ENCODE measurements at regions not wholly inside any gene's neighbourhood (a gene's known extent, or its start where the extent isn't known, plus 50 kb on each side); places are given as distances from the start of the nearest gene placed in this dataset.

DNA sequence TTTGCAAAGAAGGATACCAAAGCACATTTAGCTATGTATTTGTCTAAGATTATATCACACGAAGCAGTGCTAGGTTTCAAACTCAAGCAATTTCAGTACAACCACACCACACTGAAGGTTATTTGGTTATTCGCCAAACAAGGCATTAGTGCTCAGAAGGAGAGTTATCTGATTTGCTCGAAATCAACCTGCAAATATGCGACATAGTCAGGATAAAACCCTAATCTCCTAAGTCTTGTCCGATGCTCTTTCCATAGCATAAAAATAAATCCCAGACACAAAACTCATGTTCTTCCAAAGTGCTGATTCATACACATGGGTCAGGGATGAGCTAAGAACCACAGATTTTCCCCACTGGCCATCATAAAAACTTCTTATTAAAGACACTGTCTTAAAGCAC, 1288.0 kb upstream of the SORCS1 start:
- POLR2A ChIA-PET, result no interaction called here
- DNase-seq (ENCODE audit: extremely low spot score), result no peak
- CTCF ChIA-PET, result no interaction called here
- TF ChIP-seq BHLHE40 (IDR thresholded peaks at IDR 0.05; ENCODE audit: borderline replicate concordance) (no peak), CTBP1 (IDR thresholded peaks at IDR 0.05; ENCODE audit: borderline replicate concordance) (no peak), HDGF (IDR thresholded peaks at IDR 0.05; ENCODE audit: borderline replicate concordance) (no peak), ARNT (IDR thresholded peaks at IDR 0.05) (no peak), L3MBTL2 (conservative IDR thresholded peaks at IDR 0.05) (no peak), SUZ12 (IDR thresholded peaks at IDR 0.05) (no peak), FOXM1 (IDR thresholded peaks at IDR 0.05; ENCODE audit: borderline replicate concordance) (no peak), TARDBP (IDR thresholded peaks at IDR 0.05) (no peak), ELF4 (IDR thresholded peaks at IDR 0.05) (no peak), ZNF384 (IDR thresholded peaks at IDR 0.05) (no peak), NFRKB (IDR thresholded peaks at IDR 0.05) (no peak)
- TF ChIP-seq, protein P1, sequence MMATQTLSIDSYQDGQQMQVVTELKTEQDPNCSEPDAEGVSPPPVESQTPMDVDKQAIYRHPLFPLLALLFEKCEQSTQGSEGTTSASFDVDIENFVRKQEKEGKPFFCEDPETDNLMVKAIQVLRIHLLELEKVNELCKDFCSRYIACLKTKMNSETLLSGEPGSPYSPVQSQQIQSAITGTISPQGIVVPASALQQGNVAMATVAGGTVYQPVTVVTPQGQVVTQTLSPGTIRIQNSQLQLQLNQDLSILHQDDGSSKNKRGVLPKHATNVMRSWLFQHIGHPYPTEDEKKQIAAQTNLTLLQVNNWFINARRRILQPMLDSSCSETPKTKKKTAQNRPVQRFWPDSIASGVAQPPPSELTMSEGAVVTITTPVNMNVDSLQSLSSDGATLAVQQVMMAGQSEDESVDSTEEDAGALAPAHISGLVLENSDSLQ (IDR thresholded peaks at IDR 0.05), result no peak

DNA sequence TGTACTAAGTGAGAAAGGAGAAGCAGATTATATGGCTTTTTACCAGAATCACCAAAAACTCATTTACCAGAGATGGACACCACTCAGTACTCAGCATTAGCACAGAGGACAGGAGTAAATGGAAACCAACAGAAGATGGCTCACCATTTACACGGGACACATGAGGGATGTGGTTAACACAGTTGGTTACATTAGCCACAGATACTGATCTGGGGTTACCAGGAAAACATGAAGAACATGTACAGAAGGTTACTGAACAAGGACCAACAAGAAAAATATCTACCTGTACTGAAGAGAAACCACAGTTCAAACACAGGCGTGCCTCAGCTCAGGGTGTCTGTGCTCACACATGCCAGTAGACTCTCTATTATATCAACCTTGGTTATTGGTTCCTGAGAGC, 1285.8 kb upstream of the SORCS1 start:
- TF ChIP-seq TARDBP (IDR thresholded peaks at IDR 0.05) (no peak), FOXA1 (IDR thresholded peaks at IDR 0.05) (no peak), SP1 (IDR thresholded peaks at IDR 0.05) (no peak), ZNF384 (IDR thresholded peaks at IDR 0.05) (no peak), ELF4 (IDR thresholded peaks at IDR 0.05) (no peak), HDGF (IDR thresholded peaks at IDR 0.05; ENCODE audit: borderline replicate concordance) (no peak), LEF1 (IDR thresholded peaks at IDR 0.05; ENCODE audit: borderline replicate concordance) (no peak), FOXK2 (IDR thresholded peaks at IDR 0.05) (no peak), BHLHE40 (IDR thresholded peaks at IDR 0.05; ENCODE audit: borderline replicate concordance) (no peak), ARNT (IDR thresholded peaks at IDR 0.05) (no peak), L3MBTL2 (conservative IDR thresholded peaks at IDR 0.05) (no peak), SUZ12 (IDR thresholded peaks at IDR 0.05) (no peak), FOXM1 (IDR thresholded peaks at IDR 0.05; ENCODE audit: borderline replicate concordance) (no peak), NFRKB (IDR thresholded peaks at IDR 0.05) (no peak), CTBP1 (IDR thresholded peaks at IDR 0.05; ENCODE audit: borderline replicate concordance) (no peak)
- TF ChIP-seq, protein P1 (IDR thresholded peaks at IDR 0.05), result no peak
- DNase-seq (ENCODE audit: extremely low spot score), result no peak
- ChIA-PET POLR2A (no interaction called here), CTCF (no interaction called here)

DNA sequence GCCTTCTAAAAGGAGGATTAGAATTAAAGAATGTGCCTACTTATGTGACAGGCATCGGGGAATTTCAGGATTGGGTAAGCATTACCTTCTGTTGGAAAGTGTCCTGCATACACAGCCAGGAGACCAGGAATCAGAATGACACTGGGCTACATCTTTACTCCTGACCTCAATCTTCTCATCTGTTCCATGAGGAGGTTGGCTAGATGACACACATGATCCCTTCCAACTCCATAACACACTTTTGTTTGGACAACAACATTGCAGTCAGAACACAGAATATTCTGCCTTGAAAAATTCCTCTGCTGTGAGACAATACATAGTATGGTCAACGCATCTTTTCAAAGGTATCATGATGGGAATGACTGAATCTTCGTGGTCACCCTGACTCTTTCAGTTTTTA, 1281.2 kb upstream of the SORCS1 start:
- TF ChIP-seq LEF1 (IDR thresholded peaks at IDR 0.05; ENCODE audit: borderline replicate concordance) (no peak), BHLHE40 (IDR thresholded peaks at IDR 0.05; ENCODE audit: borderline replicate concordance) (no peak), HDGF (IDR thresholded peaks at IDR 0.05; ENCODE audit: borderline replicate concordance) (no peak), ARNT (IDR thresholded peaks at IDR 0.05) (no peak), SP1 (IDR thresholded peaks at IDR 0.05) (no peak), TARDBP (IDR thresholded peaks at IDR 0.05) (no peak), SUZ12 (IDR thresholded peaks at IDR 0.05) (no peak), FOXK2 (IDR thresholded peaks at IDR 0.05) (no peak), FOXM1 (IDR thresholded peaks at IDR 0.05; ENCODE audit: borderline replicate concordance) (no peak), NFRKB (IDR thresholded peaks at IDR 0.05) (no peak), CTBP1 (IDR thresholded peaks at IDR 0.05; ENCODE audit: borderline replicate concordance) (no peak), ELF4 (IDR thresholded peaks at IDR 0.05) (no peak), ZNF384 (IDR thresholded peaks at IDR 0.05) (no peak), FOXA1 (IDR thresholded peaks at IDR 0.05) (no peak), L3MBTL2 (conservative IDR thresholded peaks at IDR 0.05) (no peak)
- TF ChIP-seq, protein P1 (IDR thresholded peaks at IDR 0.05), result no peak
- DNase-seq (ENCODE audit: extremely low spot score), result no peak
- POLR2A ChIA-PET, result no interaction called here
- CTCF ChIA-PET, result no interaction called here

DNA sequence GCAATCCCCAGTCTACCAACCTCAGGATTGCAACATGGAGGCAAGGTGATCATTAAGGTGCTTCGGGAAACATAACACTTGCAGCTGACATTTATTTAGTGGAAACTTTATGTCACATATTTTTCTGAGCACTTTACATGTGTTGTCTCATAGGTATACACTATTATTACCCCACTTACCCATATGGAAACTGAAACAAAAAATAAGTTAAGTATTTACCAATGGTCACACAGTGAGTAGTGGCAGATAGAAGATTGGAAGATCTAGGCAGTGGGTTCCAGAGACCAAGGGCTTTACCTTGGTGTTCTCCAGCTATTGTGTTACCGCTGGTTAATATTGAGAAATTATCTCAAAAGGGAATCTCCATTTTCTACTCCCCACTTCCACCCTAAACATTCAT, 1279.1 kb upstream of the SORCS1 start:
- POLR2A ChIA-PET, result no interaction called here
- no peak for DNase-seq (ENCODE audit: extremely low spot score)
- CTCF ChIA-PET, result no interaction called here
- no peak for TF ChIP-seq LEF1 (IDR thresholded peaks at IDR 0.05; ENCODE audit: borderline replicate concordance)
- TF ChIP-seq, protein P1 (IDR thresholded peaks at IDR 0.05), result no peak
- no peak for TF ChIP-seq HDGF (IDR thresholded peaks at IDR 0.05; ENCODE audit: borderline replicate concordance)
- TF ChIP-seq CTBP1 (IDR thresholded peaks at IDR 0.05; ENCODE audit: borderline replicate concordance), result no peak
- TF ChIP-seq ZNF384 (IDR thresholded peaks at IDR 0.05), result no peak

DNA sequence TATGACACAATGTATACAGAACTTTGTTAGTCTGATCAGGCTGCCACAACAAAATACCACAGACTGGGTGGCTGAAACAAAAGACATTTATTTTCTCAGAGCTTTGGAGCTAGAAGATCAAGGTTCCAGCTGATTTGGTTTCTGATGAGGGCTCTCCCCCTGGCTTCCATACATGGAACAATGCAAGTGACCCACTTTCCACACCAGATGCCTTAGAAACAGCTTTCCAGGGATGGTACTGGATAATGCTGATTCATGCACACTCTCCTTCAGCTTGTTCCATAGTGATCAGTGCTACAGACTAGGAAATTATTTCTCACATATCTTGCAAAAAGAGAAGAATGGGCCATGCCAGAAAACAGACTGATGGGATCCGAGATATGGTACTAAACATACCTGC, 1274.9 kb upstream of the SORCS1 start:
- POLR2A ChIA-PET, result no interaction called here
- no peak for DNase-seq (ENCODE audit: extremely low spot score)
- TF ChIP-seq TARDBP (IDR thresholded peaks at IDR 0.05) (no peak), ELF4 (IDR thresholded peaks at IDR 0.05) (no peak), FOXM1 (IDR thresholded peaks at IDR 0.05; ENCODE audit: borderline replicate concordance) (no peak), FOXK2 (IDR thresholded peaks at IDR 0.05) (no peak), LEF1 (IDR thresholded peaks at IDR 0.05; ENCODE audit: borderline replicate concordance) (no peak)
- CTCF ChIA-PET, result no interaction called here

DNA sequence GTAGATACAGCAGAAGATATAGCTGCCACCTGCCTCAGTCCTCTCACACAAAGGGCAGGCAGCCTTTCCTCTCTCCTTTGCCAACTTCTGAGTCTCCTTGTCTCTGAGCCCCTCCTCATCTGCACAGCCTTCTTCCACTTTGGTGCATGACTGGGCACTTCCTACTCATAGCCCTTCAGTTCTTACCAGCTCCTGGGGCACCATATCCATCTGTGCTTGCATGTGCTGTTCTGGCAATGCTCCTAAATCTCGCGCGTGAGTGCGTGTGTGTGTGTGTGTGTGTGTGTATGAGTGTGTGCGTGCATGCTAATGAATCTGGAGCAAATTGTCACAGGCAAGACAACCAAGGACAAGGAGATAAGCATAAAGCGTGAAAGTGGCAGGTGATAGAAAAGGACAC, 1271.6 kb upstream of the SORCS1 start:
- CTCF ChIA-PET, result no interaction called here
- no peak for DNase-seq (ENCODE audit: extremely low spot score)
- POLR2A ChIA-PET, result no interaction called here
- TF ChIP-seq BHLHE40 (IDR thresholded peaks at IDR 0.05; ENCODE audit: borderline replicate concordance), result no peak

All from HEK293T (cell line).